NB4 (cell line): ENCODE measurements at regions not wholly inside any gene's neighbourhood (a gene's known extent, or its start where the extent isn't known, plus 50 kb on each side); places are given as distances from the start of the nearest gene placed in this dataset.
"Not testable (repeated sequence)": the region's sequence is repeated elsewhere in the genome, so short reads cannot be mapped to it uniquely, and the experiment has no call there.

Experiments
- POLR2A ChIP-seq: IDR thresholded peaks from 2 replicates; pipeline ENCODE4 v1.6.1; 2011; ENCODE audit warnings: mild to moderate bottlenecking; ENCODE audit not compliant: insufficient read length; ENCODE audit errors: extremely low read depth
- TF ChIP-seq, protein P1 (sequence below): IDR thresholded peaks from one replicate; pipeline ENCODE4 v1.5.1; 2012; ENCODE audit warnings: low read depth, low read length

DNA sequence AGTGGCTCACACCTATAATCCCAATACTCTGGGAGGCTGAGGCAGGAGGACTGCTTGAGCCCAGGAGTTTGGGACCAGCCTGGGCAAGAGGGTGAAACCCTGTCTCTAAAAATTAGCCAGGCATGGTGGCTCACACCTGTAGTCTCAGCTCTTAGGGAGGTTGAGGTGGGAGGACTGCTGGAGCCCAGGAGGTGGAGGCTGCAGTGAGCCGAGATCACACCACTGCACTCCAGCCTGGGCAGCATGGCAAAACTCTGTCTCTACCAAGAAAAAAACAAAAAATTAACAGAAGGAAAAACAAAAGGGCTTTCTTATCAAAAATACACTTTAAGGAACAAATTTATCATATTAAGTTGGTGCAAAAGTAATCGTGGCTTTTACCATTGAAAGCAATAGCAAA is 51.8 kb upstream of the TNK2 start:
- TF ChIP-seq POLR2A, result not testable (repeated sequence)
- TF ChIP-seq, protein P1, sequence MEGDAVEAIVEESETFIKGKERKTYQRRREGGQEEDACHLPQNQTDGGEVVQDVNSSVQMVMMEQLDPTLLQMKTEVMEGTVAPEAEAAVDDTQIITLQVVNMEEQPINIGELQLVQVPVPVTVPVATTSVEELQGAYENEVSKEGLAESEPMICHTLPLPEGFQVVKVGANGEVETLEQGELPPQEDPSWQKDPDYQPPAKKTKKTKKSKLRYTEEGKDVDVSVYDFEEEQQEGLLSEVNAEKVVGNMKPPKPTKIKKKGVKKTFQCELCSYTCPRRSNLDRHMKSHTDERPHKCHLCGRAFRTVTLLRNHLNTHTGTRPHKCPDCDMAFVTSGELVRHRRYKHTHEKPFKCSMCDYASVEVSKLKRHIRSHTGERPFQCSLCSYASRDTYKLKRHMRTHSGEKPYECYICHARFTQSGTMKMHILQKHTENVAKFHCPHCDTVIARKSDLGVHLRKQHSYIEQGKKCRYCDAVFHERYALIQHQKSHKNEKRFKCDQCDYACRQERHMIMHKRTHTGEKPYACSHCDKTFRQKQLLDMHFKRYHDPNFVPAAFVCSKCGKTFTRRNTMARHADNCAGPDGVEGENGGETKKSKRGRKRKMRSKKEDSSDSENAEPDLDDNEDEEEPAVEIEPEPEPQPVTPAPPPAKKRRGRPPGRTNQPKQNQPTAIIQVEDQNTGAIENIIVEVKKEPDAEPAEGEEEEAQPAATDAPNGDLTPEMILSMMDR, result not testable (repeated sequence)
